ENCODE measurements at regions not wholly inside any gene's neighbourhood (a gene's known extent, or its start where the extent isn't known, plus 50 kb on each side); places are given as distances from the start of the nearest gene placed in this dataset.
"Not testable (repeated sequence)": the region's sequence is repeated elsewhere in the genome, so short reads cannot be mapped to it uniquely, and the experiment has no call there.

DNA sequence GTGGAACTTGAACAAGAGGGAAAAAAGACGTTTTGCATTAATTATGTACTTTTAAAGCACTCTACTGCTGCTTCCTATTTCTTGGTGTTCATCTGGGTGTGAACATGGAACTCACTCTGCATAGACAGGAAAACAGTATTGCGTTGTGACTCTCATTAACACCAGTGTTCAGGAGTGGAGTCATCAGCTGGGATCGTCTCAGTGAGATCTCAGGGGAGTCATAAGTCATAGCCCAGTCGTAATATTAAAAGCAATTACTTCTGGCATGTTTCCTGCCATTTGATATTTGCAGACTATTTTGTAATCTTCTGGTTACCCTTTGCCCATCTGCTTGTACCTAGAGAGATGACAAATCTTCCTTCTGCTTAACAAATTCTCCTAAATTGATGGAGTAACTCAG, 462.0 kb upstream of the ATP11B start:
- H3K27me3 ChIP-seq (replicated peaks in 2 of 5; ENCODE audit: control insufficient read depth in 4 of 5, insufficient read depth in 5 of 5, low read length in 4 of 5): no peaks in the 10 kb centered on the region
- H3K36me3 ChIP-seq (ENCODE audit: control insufficient read depth in 4 of 4, insufficient read depth in 4 of 4, low read length in 3 of 4): no peaks in the 10 kb centered on the region
- no peaks in the 10 kb centered on the region for H3K9me3 ChIP-seq (ENCODE audit: control extremely low read depth in 1 of 5, control insufficient read depth in 4 of 5, insufficient read depth in 2 of 5, low read depth in 1 of 5, low read length in 4 of 5)
- ChIA-PET POLR2A (no interaction called here), CTCF (no interaction called here)
- WGBS (ENCODE audit: insufficient coverage): 60% methylated on average over 4 of the region's 4 CpGs
- H3K27ac ChIP-seq (ENCODE audit: insufficient read depth in 1 of 2, low read depth in 1 of 2, low read length in 2 of 2, poor library complexity in 1 of 2, severe bottlenecking in 2 of 2): no peak overlapping the region
- DNase-seq: no peak
- no peaks in the 10 kb centered on the region for H3K4me1 ChIP-seq (ENCODE audit: control extremely low read depth in 1 of 4, control insufficient read depth in 4 of 4, insufficient read depth in 4 of 4, low read length in 3 of 4)
- H3K4me3 ChIP-seq (ENCODE audit: control insufficient read depth in 1 of 7, extremely low read depth in 1 of 7, insufficient read depth in 4 of 7, low read depth in 2 of 7, low read length in 6 of 7): no peak overlapping the region

DNA sequence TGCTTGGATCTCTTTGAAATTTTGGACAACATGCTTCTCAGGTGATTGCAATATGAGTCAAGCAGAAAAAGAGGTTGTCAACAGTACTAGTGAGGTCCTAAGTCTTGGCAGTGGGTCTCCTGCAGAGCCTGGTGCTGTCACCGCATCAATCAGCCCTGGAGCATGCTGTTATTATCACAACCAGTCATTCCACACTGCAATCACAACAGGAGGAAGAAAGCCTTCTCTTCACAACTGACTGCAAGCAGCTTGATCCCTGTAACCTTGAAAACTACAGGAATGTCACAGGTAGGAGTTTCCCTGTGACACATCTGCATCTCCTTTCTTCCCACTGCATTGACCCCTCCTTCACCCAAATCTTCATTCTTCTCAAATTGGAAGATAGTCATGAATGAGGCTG, 451.1 kb upstream of the ATP11B start:
- H3K9me3 ChIP-seq (ENCODE audit: control extremely low read depth in 1 of 5, control insufficient read depth in 4 of 5, insufficient read depth in 2 of 5, low read depth in 1 of 5, low read length in 4 of 5): no peaks in the 10 kb centered on the region
- no peak overlapping the region for H3K4me3 ChIP-seq (ENCODE audit: control insufficient read depth in 1 of 7, extremely low read depth in 1 of 7, insufficient read depth in 4 of 7, low read depth in 2 of 7, low read length in 6 of 7)
- no peak for DNase-seq
- H3K27ac ChIP-seq (ENCODE audit: insufficient read depth in 1 of 2, low read depth in 1 of 2, low read length in 2 of 2, poor library complexity in 1 of 2, severe bottlenecking in 2 of 2): no peak overlapping the region
- no peaks in the 10 kb centered on the region for H3K27me3 ChIP-seq (replicated peaks in 2 of 5; ENCODE audit: control insufficient read depth in 4 of 5, insufficient read depth in 5 of 5, low read length in 4 of 5)
- 60% methylated on average over 1 of the region's 1 CpG for WGBS (ENCODE audit: insufficient coverage)
- no peaks in the 10 kb centered on the region for H3K4me1 ChIP-seq (ENCODE audit: control extremely low read depth in 1 of 4, control insufficient read depth in 4 of 4, insufficient read depth in 4 of 4, low read length in 3 of 4)
- no peaks in the 10 kb centered on the region for H3K36me3 ChIP-seq (ENCODE audit: control insufficient read depth in 4 of 4, insufficient read depth in 4 of 4, low read length in 3 of 4)
- ChIA-PET CTCF (no interaction called here), POLR2A (no interaction called here)

DNA sequence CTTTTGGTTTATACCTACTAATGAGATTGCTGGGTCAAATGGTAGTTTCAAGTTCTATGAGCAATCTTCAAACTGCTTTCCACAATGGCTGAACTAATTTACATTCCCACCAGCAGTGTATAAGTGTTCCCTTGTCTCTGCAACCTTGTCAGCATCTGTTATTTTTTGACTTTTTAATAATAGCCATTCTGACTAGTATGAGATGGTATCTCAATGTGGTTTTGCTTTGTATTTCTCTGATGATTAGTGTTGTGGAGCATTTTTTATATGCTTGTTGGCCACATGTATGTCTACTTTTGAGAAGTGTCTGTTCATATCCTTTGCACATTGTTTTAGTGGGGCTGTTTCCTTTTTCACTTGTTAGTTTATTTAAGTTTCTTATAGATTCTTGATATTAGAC, 449.3 kb upstream of the ATP11B start:
- H3K27me3 ChIP-seq (replicated peaks in 2 of 5; ENCODE audit: control insufficient read depth in 4 of 5, insufficient read depth in 5 of 5, low read length in 4 of 5); DNase-seq; H3K4me1 ChIP-seq (ENCODE audit: control extremely low read depth in 1 of 4, control insufficient read depth in 4 of 4, insufficient read depth in 4 of 4, low read length in 3 of 4); H3K4me3 ChIP-seq (ENCODE audit: control insufficient read depth in 1 of 7, extremely low read depth in 1 of 7, insufficient read depth in 4 of 7, low read depth in 2 of 7, low read length in 6 of 7); H3K27ac ChIP-seq (ENCODE audit: insufficient read depth in 1 of 2, low read depth in 1 of 2, low read length in 2 of 2, poor library complexity in 1 of 2, severe bottlenecking in 2 of 2); H3K9me3 ChIP-seq (ENCODE audit: control extremely low read depth in 1 of 5, control insufficient read depth in 4 of 5, insufficient read depth in 2 of 5, low read depth in 1 of 5, low read length in 4 of 5); CTCF ChIA-PET; POLR2A ChIA-PET; H3K36me3 ChIP-seq (ENCODE audit: control insufficient read depth in 4 of 4, insufficient read depth in 4 of 4, low read length in 3 of 4): not testable (repeated sequence)

DNA sequence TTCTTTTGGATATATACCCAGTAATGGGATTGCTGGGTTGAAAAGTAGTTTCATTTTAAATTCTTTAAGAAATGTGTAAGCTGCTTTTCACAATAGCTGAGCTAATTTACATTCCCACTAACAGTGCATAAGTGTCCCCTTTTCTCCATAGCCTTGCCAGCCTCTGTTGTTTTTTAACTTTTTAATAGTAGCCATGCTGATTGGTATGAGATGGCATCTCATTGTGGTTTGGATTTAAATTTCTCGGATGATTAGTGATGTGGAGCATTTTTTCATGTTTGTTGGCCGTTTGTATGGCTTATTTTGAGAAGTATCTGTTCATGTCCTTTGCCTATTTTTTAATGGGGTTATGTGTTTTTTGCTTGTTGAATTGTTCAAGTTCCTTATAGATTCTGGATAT, 444.3 kb upstream of the ATP11B start:
- WGBS (ENCODE audit: insufficient coverage): 40% methylated on average over 1 of the region's 2 CpGs
- no peaks in the 10 kb centered on the region for H3K4me1 ChIP-seq (ENCODE audit: control extremely low read depth in 1 of 4, control insufficient read depth in 4 of 4, insufficient read depth in 4 of 4, low read length in 3 of 4)
- DNase-seq: no peak
- no peak overlapping the region for H3K4me3 ChIP-seq (ENCODE audit: control insufficient read depth in 1 of 7, extremely low read depth in 1 of 7, insufficient read depth in 4 of 7, low read depth in 2 of 7, low read length in 6 of 7)
- H3K36me3 ChIP-seq (ENCODE audit: control insufficient read depth in 4 of 4, insufficient read depth in 4 of 4, low read length in 3 of 4): no peaks in the 10 kb centered on the region
- no peaks in the 10 kb centered on the region for H3K9me3 ChIP-seq (ENCODE audit: control extremely low read depth in 1 of 5, control insufficient read depth in 4 of 5, insufficient read depth in 2 of 5, low read depth in 1 of 5, low read length in 4 of 5)
- H3K27ac ChIP-seq (ENCODE audit: insufficient read depth in 1 of 2, low read depth in 1 of 2, low read length in 2 of 2, poor library complexity in 1 of 2, severe bottlenecking in 2 of 2): no peak overlapping the region
- POLR2A ChIA-PET: no interaction called here
- H3K27me3 ChIP-seq (replicated peaks in 2 of 5; ENCODE audit: control insufficient read depth in 4 of 5, insufficient read depth in 5 of 5, low read length in 4 of 5): no peaks in the 10 kb centered on the region
- CTCF ChIA-PET: no interaction called here

DNA sequence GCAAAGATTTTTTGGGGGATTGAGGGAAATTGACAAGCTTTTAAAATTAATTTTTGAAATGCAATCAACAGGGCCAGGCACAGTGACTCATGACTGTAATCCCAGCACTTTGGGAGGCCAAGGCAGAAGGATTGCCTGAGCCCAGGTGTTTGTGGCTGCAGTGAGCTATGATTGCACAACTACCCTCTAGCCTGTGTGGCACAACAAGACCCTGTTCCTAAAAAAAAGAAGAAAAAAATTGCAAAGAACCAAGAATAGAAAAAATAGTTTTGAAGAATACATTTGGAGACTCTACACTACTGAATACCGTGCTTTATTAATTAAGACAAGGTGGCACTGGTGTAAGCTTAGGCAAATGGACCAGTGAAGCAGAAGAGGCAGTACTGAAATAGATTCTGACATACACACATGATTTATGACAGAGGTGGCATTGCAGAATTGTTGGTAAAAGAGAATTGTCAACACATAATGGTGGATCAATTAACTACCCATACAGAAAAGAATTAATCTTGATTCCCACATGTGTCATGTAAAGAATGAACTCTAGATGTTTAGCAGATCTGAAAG, 443.3 kb upstream of the ATP11B start:
- Histone ChIP-seq H3K4me1 (ENCODE audit: control extremely low read depth in 1 of 4, control insufficient read depth in 4 of 4, insufficient read depth in 4 of 4, low read length in 3 of 4) (no peaks in the 10 kb centered on the region), H3K27ac (ENCODE audit: insufficient read depth in 1 of 2, low read depth in 1 of 2, low read length in 2 of 2, poor library complexity in 1 of 2, severe bottlenecking in 2 of 2) (no peak overlapping the region), H3K27me3 (replicated peaks in 2 of 5; ENCODE audit: control insufficient read depth in 4 of 5, insufficient read depth in 5 of 5, low read length in 4 of 5) (no peaks in the 10 kb centered on the region), H3K9me3 (ENCODE audit: control extremely low read depth in 1 of 5, control insufficient read depth in 4 of 5, insufficient read depth in 2 of 5, low read depth in 1 of 5, low read length in 4 of 5) (no peaks in the 10 kb centered on the region), H3K36me3 (ENCODE audit: control insufficient read depth in 4 of 4, insufficient read depth in 4 of 4, low read length in 3 of 4) (no peaks in the 10 kb centered on the region), H3K4me3 (ENCODE audit: control insufficient read depth in 1 of 7, extremely low read depth in 1 of 7, insufficient read depth in 4 of 7, low read depth in 2 of 7, low read length in 6 of 7) (no peak overlapping the region)
- CTCF ChIA-PET: no interaction called here
- 100% methylated on average over 1 of the region's 1 CpG for WGBS (ENCODE audit: insufficient coverage)
- POLR2A ChIA-PET: no interaction called here
- no peak for DNase-seq

DNA sequence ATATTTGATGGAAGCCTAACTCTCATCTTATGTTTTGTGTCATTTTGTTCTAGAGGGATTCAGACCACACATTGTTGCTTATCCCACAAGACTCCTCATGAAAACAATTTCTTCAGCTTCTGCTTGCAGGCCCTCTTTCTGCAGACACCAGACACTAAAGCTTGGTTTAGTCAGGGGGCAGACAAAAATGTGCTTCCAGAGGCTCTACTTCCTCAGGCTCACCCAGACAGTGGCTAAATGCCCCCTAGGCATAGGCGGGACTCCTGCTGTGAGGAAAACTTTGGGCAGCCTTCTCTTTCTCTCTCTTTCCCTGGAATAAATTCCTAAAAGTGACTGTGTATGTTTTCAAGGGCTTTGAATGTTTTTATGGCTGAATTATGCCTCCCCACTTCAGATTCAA, 435.4 kb upstream of the ATP11B start:
- Histone ChIP-seq H3K4me3 (ENCODE audit: control insufficient read depth in 1 of 7, extremely low read depth in 1 of 7, insufficient read depth in 4 of 7, low read depth in 2 of 7, low read length in 6 of 7) (no peak overlapping the region), H3K27ac (ENCODE audit: insufficient read depth in 1 of 2, low read depth in 1 of 2, low read length in 2 of 2, poor library complexity in 1 of 2, severe bottlenecking in 2 of 2) (no peak overlapping the region), H3K9me3 (ENCODE audit: control extremely low read depth in 1 of 5, control insufficient read depth in 4 of 5, insufficient read depth in 2 of 5, low read depth in 1 of 5, low read length in 4 of 5) (no peaks in the 10 kb centered on the region), H3K4me1 (ENCODE audit: control extremely low read depth in 1 of 4, control insufficient read depth in 4 of 4, insufficient read depth in 4 of 4, low read length in 3 of 4) (no peaks in the 10 kb centered on the region), H3K27me3 (replicated peaks in 2 of 5; ENCODE audit: control insufficient read depth in 4 of 5, insufficient read depth in 5 of 5, low read length in 4 of 5) (no peaks in the 10 kb centered on the region), H3K36me3 (ENCODE audit: control insufficient read depth in 4 of 4, insufficient read depth in 4 of 4, low read length in 3 of 4) (no peaks in the 10 kb centered on the region)
- ChIA-PET CTCF (no interaction called here), POLR2A (no interaction called here)
- no CpG with 5 or more reads among the region's 1 CpG for WGBS (ENCODE audit: insufficient coverage)
- DNase-seq: no peak

DNA sequence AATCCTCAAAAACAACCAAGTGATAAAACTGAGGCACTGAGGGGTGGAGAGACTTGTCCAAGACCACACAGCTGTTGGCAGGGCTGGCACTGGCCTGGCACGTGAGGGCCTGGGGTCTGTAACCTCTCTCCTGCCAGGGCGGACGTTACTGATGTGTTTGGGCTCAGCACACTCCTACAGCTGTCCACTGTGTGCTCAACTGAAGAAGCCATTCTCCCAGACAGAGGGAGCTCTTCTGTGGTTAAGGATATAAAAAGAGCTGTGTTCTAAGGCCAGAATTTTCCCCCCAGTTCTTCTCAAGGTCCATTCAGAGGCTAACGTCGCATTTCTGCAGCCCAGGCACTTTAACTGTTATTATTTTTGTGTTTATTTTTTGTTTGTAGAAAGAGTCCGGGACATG, 429.0 kb upstream of the ATP11B start:
- DNase-seq: no peak
- no peaks in the 10 kb centered on the region for H3K27me3 ChIP-seq (replicated peaks in 2 of 5; ENCODE audit: control insufficient read depth in 4 of 5, insufficient read depth in 5 of 5, low read length in 4 of 5)
- WGBS (ENCODE audit: insufficient coverage): 87% methylated on average over 3 of the region's 6 CpGs
- CTCF ChIA-PET: no interaction called here
- H3K9me3 ChIP-seq (ENCODE audit: control extremely low read depth in 1 of 5, control insufficient read depth in 4 of 5, insufficient read depth in 2 of 5, low read depth in 1 of 5, low read length in 4 of 5): no peaks in the 10 kb centered on the region
- no peak overlapping the region for H3K27ac ChIP-seq (ENCODE audit: insufficient read depth in 1 of 2, low read depth in 1 of 2, low read length in 2 of 2, poor library complexity in 1 of 2, severe bottlenecking in 2 of 2)
- H3K36me3 ChIP-seq (ENCODE audit: control insufficient read depth in 4 of 4, insufficient read depth in 4 of 4, low read length in 3 of 4): no peaks in the 10 kb centered on the region
- no peaks in the 10 kb centered on the region for H3K4me1 ChIP-seq (ENCODE audit: control extremely low read depth in 1 of 4, control insufficient read depth in 4 of 4, insufficient read depth in 4 of 4, low read length in 3 of 4)
- H3K4me3 ChIP-seq (ENCODE audit: control insufficient read depth in 1 of 7, extremely low read depth in 1 of 7, insufficient read depth in 4 of 7, low read depth in 2 of 7, low read length in 6 of 7): no peak overlapping the region
- POLR2A ChIA-PET: no interaction called here

Measured in common myeloid progenitor, CD34-positive (primary cell).